CD4-positive, alpha-beta memory T cell (primary cell): ENCODE measurements at regions not wholly inside any gene's neighbourhood (a gene's known extent, or its start where the extent isn't known, plus 50 kb on each side); places are given as distances from the start of the nearest gene placed in this dataset.
"Not testable (repeated sequence)": the region's sequence is repeated elsewhere in the genome, so short reads cannot be mapped to it uniquely, and the experiment has no call there.

Experiments used
- CTCF ChIA-PET: fragments of 350-600 bp; sonication (Branson Sonifier 250); formaldehyde crosslinking; loops from one replicate; lab custom pipeline; 2021; ENCODE audit warnings: inconsistent platforms; ENCODE audit not compliant: partially characterized antibody; lab: Charles Lee
- POLR2A ChIA-PET: fragments of 350-600 bp; sonication (Branson Sonifier 250); formaldehyde crosslinking; loops from one replicate; lab custom pipeline; 2021; ENCODE audit not compliant: partially characterized antibody; lab: Charles Lee
- DNase-seq, 5 donors: peaks; one replicate each; pipeline versions ENCODE4 v3.0.0 to v3.0.0-alpha.2; 2020 to 2022; ENCODE audit warnings: mixed read lengths in 1 of 5
- H3K27ac ChIP-seq: one replicate; pipeline ENCODE4 v1.7.0; 2013; ENCODE audit warnings: low read depth, low read length
- H3K27me3 ChIP-seq: 2 replicates; pipeline ENCODE4 v1.7.0; 2013; ENCODE audit warnings: mild to moderate bottlenecking, low read length, moderate library complexity; ENCODE audit not compliant: insufficient read depth
- H3K36me3 ChIP-seq: 2 replicates; pipeline ENCODE4 v1.7.0; 2013; ENCODE audit warnings: mild to moderate bottlenecking, low read length, moderate library complexity; ENCODE audit not compliant: insufficient read depth
- H3K4me1 ChIP-seq: 2 replicates; pipeline ENCODE4 v1.7.0; 2013; ENCODE audit warnings: mild to moderate bottlenecking, low read length, moderate library complexity; ENCODE audit not compliant: insufficient read depth
- H3K4me3 ChIP-seq, 2 donors: one replicate each; pipeline ENCODE4 v1.7.0; 2013; ENCODE audit warnings: low read length in 2 of 2, mild to moderate bottlenecking in 1 of 2
- H3K9me3 ChIP-seq, 2 donors: one replicate each; pipeline ENCODE4 v1.7.0; 2013; ENCODE audit warnings: low read length in 2 of 2, control low read depth in 1 of 2; ENCODE audit not compliant: control insufficient read depth in 1 of 2
- H3K27ac Mint-ChIP-seq, 7 donors: one replicate each; pipeline ENCODE4 v1.8.0; 2020 to 2021; ENCODE audit warnings: mixed read lengths in 7 of 7, mild to moderate bottlenecking in 6 of 7, inconsistent platforms in 3 of 7, moderate library complexity in 3 of 7
- H3K27me3 Mint-ChIP-seq, 2 donors: one replicate each; pipeline ENCODE4 v1.8.0; 2020 to 2021; ENCODE audit warnings: mixed read lengths in 2 of 2
- H3K36me3 Mint-ChIP-seq, 2 donors: one replicate each; pipeline ENCODE4 v1.8.0; 2020 to 2021; ENCODE audit warnings: mixed read lengths in 2 of 2, inconsistent platforms in 1 of 2, mild to moderate bottlenecking in 1 of 2
- H3K4me1 Mint-ChIP-seq, 4 donors: one replicate each; pipeline ENCODE4 v1.8.0; 2020 to 2021; ENCODE audit warnings: mixed read lengths in 4 of 4, mild to moderate bottlenecking in 1 of 4
- H3K4me3 Mint-ChIP-seq, 8 donors: one replicate each; pipeline ENCODE4 v1.8.0; 2020 to 2021; ENCODE audit warnings: mixed read lengths in 8 of 8, mild to moderate bottlenecking in 7 of 8, moderate library complexity in 6 of 8, inconsistent platforms in 3 of 8
- H3K9me3 Mint-ChIP-seq, 8 donors: one replicate each; pipeline ENCODE4 v1.8.0; 2020 to 2021; ENCODE audit warnings: mixed read lengths in 8 of 8, mild to moderate bottlenecking in 5 of 8, inconsistent platforms in 3 of 8, moderate library complexity in 1 of 8
- intact Hi-C: fragments of 100-400 bp; cut with micrococcal nuclease; formaldehyde crosslinking; loops from one replicate; pipeline ENCODE4 v1.15.1; 2023

DNA sequence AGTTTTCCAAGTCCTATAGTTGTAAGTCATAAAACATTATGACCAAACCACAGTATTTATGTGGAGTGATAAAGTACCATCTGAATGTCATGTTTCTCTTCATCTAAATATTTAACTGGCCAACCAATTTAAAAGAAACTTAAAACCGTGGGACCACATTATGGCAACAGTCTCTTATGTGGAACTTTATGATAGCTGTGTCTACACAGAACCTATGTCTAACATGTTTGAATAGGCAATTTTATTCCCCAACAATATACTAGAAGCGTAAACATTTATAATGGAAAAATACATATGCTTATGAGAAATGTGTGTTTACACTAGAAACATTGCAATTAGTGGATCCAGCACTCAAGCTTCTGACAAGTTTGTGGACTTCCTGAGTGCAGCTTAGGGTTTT, 680.7 kb downstream of the REEP3 start:
- Histone ChIP-seq H3K4me1 (no peaks in the 10 kb centered on the region), H3K9me3 (no peaks in the 10 kb centered on the region), H3K36me3 (no peaks in the 10 kb centered on the region), H3K4me3 (no peak overlapping the region), H3K27ac (no peak overlapping the region), H3K27me3 (no peaks in the 10 kb centered on the region)
- no peak for DNase-seq
- Mint-ChIP-seq H3K27ac (no peak overlapping the region), H3K4me3 (no peak overlapping the region), H3K27me3 (no peaks in the 10 kb centered on the region), H3K36me3 (no peaks in the 10 kb centered on the region), H3K4me1 (no peaks in the 10 kb centered on the region), H3K9me3 (peaks cover 0 to 5% (median under 1%) of the 10 kb centered on the region in 8 donors)
- CTCF ChIA-PET, result no interaction called here
- POLR2A ChIA-PET, result no interaction called here
- intact Hi-C loops, result no loop called here

DNA sequence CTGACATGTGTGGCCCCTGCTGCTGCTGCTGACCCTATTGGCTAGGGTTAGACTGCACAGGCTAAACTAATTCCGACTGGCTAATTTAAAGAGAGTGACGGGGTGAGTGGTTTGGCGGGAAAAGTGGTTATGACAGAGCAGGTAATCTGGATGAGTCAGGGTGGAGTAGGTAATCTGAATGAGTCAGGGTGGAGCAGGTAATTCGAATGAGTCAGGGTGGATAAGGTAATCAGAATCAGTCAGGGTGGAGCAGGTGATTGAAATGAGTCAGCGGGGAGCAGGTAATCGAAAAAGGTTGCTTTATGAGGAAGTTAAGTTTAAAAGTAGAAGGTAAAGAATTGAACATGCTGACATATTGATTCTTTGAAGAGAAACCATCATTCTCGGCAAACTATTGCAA, 683.3 kb downstream of the REEP3 start:
- CTCF ChIA-PET, H3K27me3 ChIP-seq, POLR2A ChIA-PET, H3K9me3 Mint-ChIP-seq, intact Hi-C loops, H3K27ac ChIP-seq, H3K4me3 Mint-ChIP-seq, H3K27me3 Mint-ChIP-seq, H3K9me3 ChIP-seq, H3K4me1 Mint-ChIP-seq, DNase-seq, H3K4me3 ChIP-seq, H3K4me1 ChIP-seq, H3K27ac Mint-ChIP-seq, H3K36me3 ChIP-seq, H3K36me3 Mint-ChIP-seq: not testable (repeated sequence)

DNA sequence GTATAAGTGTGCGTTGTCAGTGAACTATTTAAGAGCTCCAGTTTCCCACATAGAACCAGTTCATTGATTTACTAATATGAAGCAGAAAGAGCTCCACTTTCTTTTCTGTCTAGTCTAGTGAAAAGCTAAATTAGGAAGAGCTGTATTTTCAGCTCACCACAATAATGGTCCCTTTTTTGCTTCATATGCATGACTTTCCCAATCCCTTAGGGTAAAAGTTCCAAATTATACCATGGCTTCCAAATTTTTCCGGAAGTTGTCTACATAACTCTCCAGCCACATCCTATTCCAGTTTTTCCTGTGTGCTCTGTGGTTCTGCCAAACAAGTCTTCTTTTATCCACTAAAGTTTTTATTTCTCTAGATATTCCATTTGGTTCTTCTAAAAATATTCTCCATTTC, 685.2 kb downstream of the REEP3 start:
- Histone ChIP-seq H3K4me3 (no peak overlapping the region), H3K27ac (no peak overlapping the region), H3K9me3 (no peaks in the 10 kb centered on the region), H3K36me3 (no peaks in the 10 kb centered on the region), H3K27me3 (no peaks in the 10 kb centered on the region), H3K4me1 (no peaks in the 10 kb centered on the region)
- ChIA-PET CTCF (no interaction called here), POLR2A (no interaction called here)
- Mint-ChIP-seq H3K4me3 (no peak overlapping the region), H3K36me3 (no peaks in the 10 kb centered on the region), H3K4me1 (no peaks in the 10 kb centered on the region), H3K27me3 (no peaks in the 10 kb centered on the region), H3K9me3 (peaks cover 0 to 10% (median 6%) of the 10 kb centered on the region in 8 donors), H3K27ac (no peak overlapping the region)
- intact Hi-C loops, result no loop called here
- no peak for DNase-seq

DNA sequence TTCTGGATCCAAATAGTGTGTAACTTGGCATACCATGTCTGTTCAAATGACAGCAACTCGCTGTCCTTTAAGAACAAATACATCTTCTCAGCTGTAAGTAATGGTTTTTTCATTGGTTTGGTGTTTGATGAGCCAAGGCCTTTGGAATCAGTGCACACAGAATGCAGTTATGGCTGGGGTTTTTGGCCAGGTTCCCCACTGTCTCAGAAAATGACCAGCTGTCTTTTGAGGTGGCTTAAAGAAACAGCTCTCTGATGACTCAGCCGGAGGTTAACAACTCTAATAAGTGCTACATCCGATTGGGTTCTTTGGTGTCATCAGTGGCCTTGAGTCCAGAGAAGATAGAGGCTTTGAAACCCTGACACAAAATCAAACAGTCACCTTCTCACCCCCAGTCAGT, 688.4 kb downstream of the REEP3 start:
- no peaks in the 10 kb centered on the region for H3K36me3 ChIP-seq
- intact Hi-C loops, result no loop called here
- H3K27ac ChIP-seq, result no peak overlapping the region
- Mint-ChIP-seq H3K27ac (no peak overlapping the region), H3K4me3 (no peak overlapping the region), H3K36me3 (no peaks in the 10 kb centered on the region), H3K4me1 (no peaks in the 10 kb centered on the region), H3K9me3 (peaks cover 0 to 14% (median 4%) of the 10 kb centered on the region in 8 donors), H3K27me3 (no peaks in the 10 kb centered on the region)
- ChIA-PET CTCF (no interaction called here), POLR2A (no interaction called here)
- DNase-seq, result peak in 1 of 5 donors; percentile 27
- H3K9me3 ChIP-seq, result no peaks in the 10 kb centered on the region
- H3K4me1 ChIP-seq, result no peaks in the 10 kb centered on the region
- H3K27me3 ChIP-seq, result no peaks in the 10 kb centered on the region
- H3K4me3 ChIP-seq, result no peak overlapping the region

DNA sequence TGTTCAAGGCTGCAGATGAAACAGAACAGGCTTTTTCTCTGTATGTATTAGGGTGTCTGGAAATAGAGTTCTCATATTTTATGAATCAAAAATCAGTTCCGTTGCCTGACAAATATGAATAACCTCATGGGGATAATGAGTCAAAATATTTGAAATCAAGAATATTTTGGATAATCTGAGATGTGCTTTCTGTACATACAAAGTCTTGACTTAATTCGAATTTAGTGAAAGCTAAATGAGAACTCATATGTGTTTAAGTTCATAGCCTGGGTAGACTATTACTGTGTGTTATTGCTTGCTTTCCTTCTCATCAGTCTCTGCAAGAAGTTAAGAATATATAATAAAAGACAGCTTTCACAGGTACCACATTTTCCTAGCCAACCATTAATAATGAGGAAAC, 689.0 kb downstream of the REEP3 start:
- ChIA-PET CTCF (no interaction called here), POLR2A (no interaction called here)
- H3K27ac ChIP-seq, result no peak overlapping the region
- no peaks in the 10 kb centered on the region for H3K36me3 ChIP-seq
- H3K4me3 Mint-ChIP-seq, result no peak overlapping the region
- H3K4me3 ChIP-seq, result no peak overlapping the region
- no peaks in the 10 kb centered on the region for H3K27me3 ChIP-seq
- no peaks in the 10 kb centered on the region for H3K36me3 Mint-ChIP-seq
- H3K4me1 Mint-ChIP-seq, result no peaks in the 10 kb centered on the region
- no peaks in the 10 kb centered on the region for H3K4me1 ChIP-seq
- intact Hi-C loops, result no loop called here
- H3K9me3 Mint-ChIP-seq, result peaks cover 0 to 14% (median 4%) of the 10 kb centered on the region in 8 donors
- no peaks in the 10 kb centered on the region for H3K9me3 ChIP-seq
- no peak overlapping the region for H3K27ac Mint-ChIP-seq
- DNase-seq, result no peak
- H3K27me3 Mint-ChIP-seq, result no peaks in the 10 kb centered on the region

DNA sequence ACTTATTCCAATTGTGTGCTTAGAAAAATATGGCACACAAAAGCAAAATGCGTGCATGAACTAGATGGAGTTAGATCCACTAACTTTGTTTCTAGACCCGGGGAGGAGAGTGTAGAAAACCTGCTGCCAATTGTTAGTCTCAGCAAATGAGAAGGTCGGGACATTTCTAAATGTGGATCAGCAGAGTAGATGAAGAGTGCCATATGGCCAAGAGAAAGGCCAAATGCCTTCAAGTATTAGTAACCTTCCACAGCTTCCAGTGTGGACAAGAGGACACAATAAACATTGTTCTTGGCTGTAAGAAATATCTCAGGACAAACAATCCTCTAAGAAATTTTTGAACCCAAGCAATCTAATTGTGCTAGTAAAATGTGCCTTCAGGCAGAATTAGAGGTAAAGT, 690.3 kb downstream of the REEP3 start:
- no peaks in the 10 kb centered on the region for H3K36me3 Mint-ChIP-seq
- peaks cover 0 to 14% (median 4%) of the 10 kb centered on the region in 8 donors for H3K9me3 Mint-ChIP-seq
- no peak overlapping the region for H3K4me3 ChIP-seq
- ChIA-PET POLR2A (no interaction called here), CTCF (no interaction called here)
- H3K9me3 ChIP-seq, result no peaks in the 10 kb centered on the region
- H3K4me1 ChIP-seq, result no peaks in the 10 kb centered on the region
- H3K27me3 Mint-ChIP-seq, result no peaks in the 10 kb centered on the region
- H3K4me3 Mint-ChIP-seq, result no peak overlapping the region
- intact Hi-C loops, result no loop called here
- H3K4me1 Mint-ChIP-seq, result no peaks in the 10 kb centered on the region
- no peak overlapping the region for H3K27ac Mint-ChIP-seq
- DNase-seq, result no peak
- H3K27ac ChIP-seq, result no peak overlapping the region
- no peaks in the 10 kb centered on the region for H3K27me3 ChIP-seq
- H3K36me3 ChIP-seq, result no peaks in the 10 kb centered on the region

DNA sequence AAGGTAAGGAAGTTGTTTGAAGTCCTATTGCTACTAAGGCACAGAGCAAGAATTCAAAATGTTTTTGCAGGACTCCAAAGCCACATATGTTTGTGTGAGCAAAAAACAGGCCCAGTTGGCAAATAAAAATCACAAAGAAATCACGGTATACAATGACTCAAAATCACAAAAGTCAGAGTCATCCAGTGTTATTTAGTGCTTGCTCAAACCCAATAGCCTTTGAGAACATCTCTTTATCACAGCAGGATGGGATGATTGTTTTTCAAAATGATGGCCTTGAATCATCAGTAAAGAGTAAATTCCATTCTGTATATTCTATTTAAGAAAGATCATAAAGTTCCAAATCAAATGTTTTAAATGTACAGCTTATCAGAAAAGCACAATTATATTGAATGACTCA, 693.9 kb downstream of the REEP3 start:
- ChIA-PET POLR2A (no interaction called here), CTCF (no interaction called here)
- Histone ChIP-seq H3K4me1 (no peaks in the 10 kb centered on the region), H3K27ac (no peak overlapping the region), H3K27me3 (no peaks in the 10 kb centered on the region), H3K36me3 (no peaks in the 10 kb centered on the region), H3K9me3 (no peaks in the 10 kb centered on the region), H3K4me3 (no peak overlapping the region)
- Mint-ChIP-seq H3K9me3 (peaks cover 0 to 10% (median 1%) of the 10 kb centered on the region in 8 donors), H3K4me1 (no peaks in the 10 kb centered on the region), H3K27ac (no peak overlapping the region), H3K4me3 (no peak overlapping the region), H3K27me3 (peaks cover 0 to 3% of the 10 kb centered on the region in 2 donors), H3K36me3 (no peaks in the 10 kb centered on the region)
- intact Hi-C loops, result no loop called here
- DNase-seq, result no peak
